GM23338 (cell line): ENCODE measurements at regions not wholly inside any gene's neighbourhood (a gene's known extent, or its start where the extent isn't known, plus 50 kb on each side); places are given as distances from the start of the nearest gene placed in this dataset.

ENCODE experiments used
- ATAC-seq: fragments of 200-7000 bp; cut with Tn5 transposase; 3 replicates; pipeline ENCODE4 v1.9.1; 2020
- DNase-seq: peaks from one replicate; pipeline ENCODE4 v3.0.0-alpha.2; 2015; ENCODE audit warnings: low spot score
- H2AFZ ChIP-seq: fragments of 200-600 bp; sonication (generic); 2 replicates; pipeline ENCODE4 v1.8.0; 2016; ENCODE audit warnings: antibody characterized with exemption, mild to moderate bottlenecking, moderate library complexity
- H3F3A ChIP-seq: fragments of 200-600 bp; sonication (generic); replicated peaks from 2 replicates; pipeline ENCODE4 v1.8.0; 2017; ENCODE audit warnings: antibody characterized with exemption, mixed run types, low read depth
- H3K27ac ChIP-seq: fragments of 200-600 bp; sonication (generic); 2 replicates; pipeline ENCODE4 v1.6.1; 2016; ENCODE audit warnings: low read depth
- H3K27me3 ChIP-seq: fragments of 200-600 bp; sonication (generic); 2 replicates; pipeline ENCODE4 v1.8.0; 2016; ENCODE audit warnings: mild to moderate bottlenecking, mixed run types, moderate library complexity; ENCODE audit not compliant: insufficient read depth
- H3K36me3 ChIP-seq: fragments of 200-600 bp; sonication (generic); 2 replicates; pipeline ENCODE4 v1.8.0; 2016; ENCODE audit warnings: mild to moderate bottlenecking; ENCODE audit not compliant: insufficient read depth
- H3K4me1 ChIP-seq: fragments of 200-600 bp; sonication (generic); 2 replicates; pipeline ENCODE4 v1.8.0; 2016; ENCODE audit warnings: mild to moderate bottlenecking, moderate library complexity; ENCODE audit not compliant: insufficient read depth
- H3K4me2 ChIP-seq: fragments of 200-600 bp; sonication (generic); 2 replicates; pipeline ENCODE4 v1.7.1; 2017; ENCODE audit warnings: mixed run types
- H3K4me3 ChIP-seq: fragments of 200-600 bp; sonication (generic); 2 replicates; pipeline ENCODE4 v1.6.1; 2016; ENCODE audit warnings: mixed run types
- H3K79me2 ChIP-seq: fragments of 200-600 bp; sonication (generic); replicated peaks from 2 replicates; pipeline ENCODE4 v1.8.0; 2017; ENCODE audit warnings: mild to moderate bottlenecking; ENCODE audit not compliant: insufficient read depth
- H3K9me2 ChIP-seq: fragments of 200-600 bp; sonication (generic); 2 replicates; pipeline ENCODE4 v1.8.0; 2017; ENCODE audit not compliant: insufficient read depth
- H4K20me1 ChIP-seq: fragments of 200-600 bp; sonication (generic); replicated peaks from 2 replicates; pipeline ENCODE4 v1.8.0; 2017; ENCODE audit warnings: mild to moderate bottlenecking; ENCODE audit not compliant: insufficient read depth
- H3K27ac Mint-ChIP-seq: 2 replicates; pipeline ENCODE4 v1.8.0; 2020; ENCODE audit warnings: inconsistent platforms, mild to moderate bottlenecking, moderate library complexity, mixed read lengths
- H3K27me3 Mint-ChIP-seq: 3 replicates; pipeline ENCODE4 v1.8.0; 2022; ENCODE audit warnings: low read depth, mild to moderate bottlenecking, moderate library complexity, mixed read lengths, inconsistent platforms; ENCODE audit not compliant: insufficient read depth, poor library complexity
- H3K36me3 Mint-ChIP-seq: 3 replicates; pipeline ENCODE4 v1.8.0; 2021; ENCODE audit warnings: low read depth, mild to moderate bottlenecking, inconsistent platforms, moderate library complexity, mixed read lengths
- H3K4me1 Mint-ChIP-seq: 3 replicates; pipeline ENCODE4 v1.8.0; 2020; ENCODE audit warnings: mild to moderate bottlenecking, inconsistent platforms, mixed read lengths
- H3K4me3 Mint-ChIP-seq: 3 replicates; pipeline ENCODE4 v1.8.0; 2021; ENCODE audit warnings: moderate library complexity, mild to moderate bottlenecking, inconsistent platforms, mixed read lengths
- H3K9me3 Mint-ChIP-seq: 3 replicates; pipeline ENCODE4 v1.8.0; 2020; ENCODE audit warnings: moderate library complexity, mild to moderate bottlenecking, inconsistent platforms, mixed read lengths
- EZH2 ChIP-seq: fragments of 200-600 bp; sonication (generic); IDR thresholded peaks from one replicate; pipeline ENCODE4 v1.8.0; 2017; ENCODE audit warnings: antibody characterized with exemption, mild to moderate bottlenecking, low read depth; ENCODE audit not compliant: unreplicated experiment
- EZH2phosphoT487 ChIP-seq: fragments of 200-600 bp; sonication (generic); IDR thresholded peaks from one replicate; pipeline ENCODE4 v1.8.1; 2018; ENCODE audit warnings: antibody characterized with exemption; ENCODE audit not compliant: unreplicated experiment
- JUNB ChIP-seq: IDR thresholded peaks from one replicate; pipeline ENCODE4 v1.6.1; 2016; ENCODE audit warnings: antibody characterized with exemption; ENCODE audit not compliant: unreplicated experiment
- NANOG ChIP-seq: IDR thresholded peaks from 2 replicates; pipeline ENCODE4 v1.6.1; 2016; ENCODE audit warnings: antibody characterized with exemption, borderline replicate concordance
- POLR2AphosphoS5 ChIP-seq: IDR thresholded peaks from 2 replicates; pipeline ENCODE4 v1.6.1; 2016; ENCODE audit warnings: antibody characterized with exemption, low read depth
- STAT1 ChIP-seq: IDR thresholded peaks from one replicate; pipeline ENCODE4 v1.6.1; 2016; ENCODE audit warnings: antibody characterized with exemption; ENCODE audit not compliant: unreplicated experiment
- ZNF114 ChIP-seq: fragments of 250-450 bp; sonication (Bioruptor Pico); IDR thresholded peaks from 2 replicates; pipeline ENCODE4 v1.5.0; 2020; ENCODE audit warnings: mild to moderate bottlenecking, moderate library complexity
- ZNF331 ChIP-seq: fragments of 250-450 bp; sonication (Bioruptor Pico); IDR thresholded peaks from 2 replicates; pipeline ENCODE4 v1.5.0; 2020; ENCODE audit warnings: low read depth, mild to moderate bottlenecking, moderate library complexity
- ZNF462 ChIP-seq: fragments of 250-450 bp; sonication (Bioruptor Pico); IDR thresholded peaks from 2 replicates; pipeline ENCODE4 v1.5.0; 2020; ENCODE audit warnings: mild to moderate bottlenecking, moderate library complexity
- TF ChIP-seq, protein P1 (sequence below), 2 experiments: fragments of 200-600 bp in 1 of 2; sonication (generic) in 1 of 2; conservative IDR thresholded peaks; 2 replicates each; pipeline versions ENCODE4 v1.5.1 to v1.6.1; 2016 to 2017; ENCODE audit warnings: antibody characterized with exemption in 2 of 2, low read depth in 2 of 2, mild to moderate bottlenecking in 2 of 2, moderate library complexity in 1 of 2

- H3K36me3 ChIP-seq = no peaks in the 10 kb centered on the region
- H3K4me1 ChIP-seq = peaks cover 17% of the 10 kb centered on the region
- peaks cover 7% of the 10 kb centered on the region for H3K9me2 ChIP-seq
- H4K20me1 ChIP-seq = no peaks in the 10 kb centered on the region
- no peak overlapping the region for H3K4me2 ChIP-seq
- Mint-ChIP-seq H3K9me3 (no peaks in the 10 kb centered on the region), H3K27ac (no peak overlapping the region), H3K4me1 (peaks cover 13% of the 10 kb centered on the region), H3K4me3 (no peak overlapping the region), H3K36me3 (peaks cover 2% of the 10 kb centered on the region; the same call in 1 of the 3 replicates), H3K27me3 (no peaks in the 10 kb centered on the region)
- H3K4me3 ChIP-seq = no peak overlapping the region
- H3F3A ChIP-seq = no peaks in the 10 kb centered on the region
- TF ChIP-seq NANOG = no peak
- no peak for TF ChIP-seq EZH2phosphoT487
- no peak for TF ChIP-seq POLR2AphosphoS5
- TF ChIP-seq, protein P1, sequence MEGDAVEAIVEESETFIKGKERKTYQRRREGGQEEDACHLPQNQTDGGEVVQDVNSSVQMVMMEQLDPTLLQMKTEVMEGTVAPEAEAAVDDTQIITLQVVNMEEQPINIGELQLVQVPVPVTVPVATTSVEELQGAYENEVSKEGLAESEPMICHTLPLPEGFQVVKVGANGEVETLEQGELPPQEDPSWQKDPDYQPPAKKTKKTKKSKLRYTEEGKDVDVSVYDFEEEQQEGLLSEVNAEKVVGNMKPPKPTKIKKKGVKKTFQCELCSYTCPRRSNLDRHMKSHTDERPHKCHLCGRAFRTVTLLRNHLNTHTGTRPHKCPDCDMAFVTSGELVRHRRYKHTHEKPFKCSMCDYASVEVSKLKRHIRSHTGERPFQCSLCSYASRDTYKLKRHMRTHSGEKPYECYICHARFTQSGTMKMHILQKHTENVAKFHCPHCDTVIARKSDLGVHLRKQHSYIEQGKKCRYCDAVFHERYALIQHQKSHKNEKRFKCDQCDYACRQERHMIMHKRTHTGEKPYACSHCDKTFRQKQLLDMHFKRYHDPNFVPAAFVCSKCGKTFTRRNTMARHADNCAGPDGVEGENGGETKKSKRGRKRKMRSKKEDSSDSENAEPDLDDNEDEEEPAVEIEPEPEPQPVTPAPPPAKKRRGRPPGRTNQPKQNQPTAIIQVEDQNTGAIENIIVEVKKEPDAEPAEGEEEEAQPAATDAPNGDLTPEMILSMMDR (conservative IDR thresholded peaks at IDR 0.05; ENCODE audit: low read depth in 2 of 2) = no peak
- no peak for TF ChIP-seq JUNB
- TF ChIP-seq ZNF331 (CRISPR knock-in tag) = no peak
- H3K27ac ChIP-seq = no peak overlapping the region
- no peak overlapping the region; the same call in 1 of the 2 replicates for H2AFZ ChIP-seq
- DNase-seq (no peak), ATAC-seq (no peak)
- no peaks in the 10 kb centered on the region for H3K79me2 ChIP-seq
- no peaks in the 10 kb centered on the region for H3K27me3 ChIP-seq
Observed at GRCh38 chr5:126104951-126105350, 318.3 kb upstream of the GRAMD2B start.

DNA sequence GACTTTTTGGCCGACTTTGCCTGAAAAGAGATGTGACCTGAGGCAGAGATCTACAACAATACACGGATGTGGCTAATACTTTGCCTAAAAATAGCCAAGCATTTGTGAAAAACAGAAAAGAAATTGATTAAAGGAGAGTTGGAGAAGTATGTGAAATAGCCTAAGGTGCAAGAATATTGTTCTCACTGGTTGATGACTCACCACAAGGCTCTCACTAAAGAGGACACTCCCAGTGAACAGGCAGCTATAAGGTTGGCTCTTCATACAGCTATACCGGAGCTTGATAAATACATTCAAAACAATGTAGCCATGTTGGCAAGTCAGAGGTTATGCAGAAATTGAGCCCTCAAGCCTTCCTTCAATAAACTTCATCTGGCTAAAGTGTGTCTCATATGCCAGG, 317.2 kb upstream of the GRAMD2B start:
- no peak for ATAC-seq
- Mint-ChIP-seq H3K9me3 (no peaks in the 10 kb centered on the region), H3K36me3 (peaks cover 2% of the 10 kb centered on the region; the same call in 1 of the 3 replicates)
- no peak for TF ChIP-seq JUNB
- no peak for TF ChIP-seq EZH2
- TF ChIP-seq STAT1 = no peak
- TF ChIP-seq, protein P1 (conservative IDR thresholded peaks at IDR 0.05; ENCODE audit: low read depth in 2 of 2) = no peak
- TF ChIP-seq ZNF462 (CRISPR knock-in tag) = no peak
- TF ChIP-seq ZNF114 (CRISPR knock-in tag) = no peak

More for the DNA sequence above, 317.2 kb upstream of the GRAMD2B start:
- H3K27me3 Mint-ChIP-seq = no peaks in the 10 kb centered on the region
- Histone ChIP-seq H4K20me1 (no peaks in the 10 kb centered on the region), H3K27ac (no peak overlapping the region), H3K79me2 (no peaks in the 10 kb centered on the region), H3K36me3 (no peaks in the 10 kb centered on the region), H3K9me2 (peaks cover 7% of the 10 kb centered on the region; the same call in 1 of the 2 replicates), H3K27me3 (no peaks in the 10 kb centered on the region), H3K4me1 (peaks cover 23% of the 10 kb centered on the region), H3K4me3 (no peak overlapping the region), H3K4me2 (no peak overlapping the region), H2AFZ (no peak overlapping the region), H3F3A (no peaks in the 10 kb centered on the region)
- DNase-seq = no peak
- no peak overlapping the region for H3K27ac Mint-ChIP-seq
- peaks cover 18% of the 10 kb centered on the region for H3K4me1 Mint-ChIP-seq
- no peak overlapping the region for H3K4me3 Mint-ChIP-seq
